Skeletal muscle cell (primary cell): ENCODE measurements at regions not wholly inside any gene's neighbourhood (a gene's known extent, or its start where the extent isn't known, plus 50 kb on each side); places are given as distances from the start of the nearest gene placed in this dataset.
"Not testable (repeated sequence)": the region's sequence is repeated elsewhere in the genome, so short reads cannot be mapped to it uniquely, and the experiment has no call there.

Experiments
- DNase-seq: peaks from one replicate; pipeline ENCODE4 v3.0.0-alpha.2; 2010; ENCODE audit warnings: low read depth
- H3K4me3 ChIP-seq: 2 replicates; pipeline ENCODE4 v1.5.1; 2011; ENCODE audit warnings: low read depth, mild to moderate bottlenecking, control low read depth, low read length, moderate library complexity

DNA sequence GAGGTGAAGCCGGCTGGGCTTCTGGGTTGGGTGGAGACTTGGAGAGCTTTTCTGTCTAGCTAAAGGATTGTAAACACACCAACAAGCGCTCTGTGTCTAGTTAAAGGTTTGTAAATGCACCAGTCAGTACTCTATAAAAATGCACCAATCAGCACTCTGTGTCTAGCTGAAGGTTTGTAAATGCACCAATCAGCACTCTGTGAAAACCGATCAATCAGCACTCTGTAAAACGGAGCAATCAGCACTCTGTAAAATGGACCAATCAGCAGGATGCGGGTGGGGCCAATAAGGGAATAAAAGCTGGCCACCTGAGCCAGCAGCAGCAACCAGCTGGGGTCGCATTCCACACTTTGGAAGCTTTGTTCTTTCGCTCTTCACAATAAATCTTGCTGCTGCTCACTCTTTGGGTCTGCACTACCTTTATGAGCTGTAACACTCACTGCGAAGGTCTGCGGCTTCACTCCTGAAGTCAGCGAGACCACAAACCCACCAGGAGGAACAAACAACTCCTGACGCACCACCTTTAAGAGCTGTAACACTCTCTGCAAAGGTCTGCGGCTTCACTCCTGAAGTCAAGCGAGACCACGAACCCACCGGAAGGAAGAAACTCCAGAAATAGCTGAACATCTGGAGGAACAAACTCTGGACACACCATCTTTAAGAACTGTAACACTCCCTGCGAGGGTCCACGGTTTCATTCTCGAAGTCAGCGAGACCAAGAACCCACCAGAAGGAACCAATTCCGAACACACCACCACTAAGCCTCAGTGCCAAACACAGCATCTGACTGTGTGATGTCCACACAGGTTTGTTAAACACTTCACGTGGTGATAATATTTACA, 378.2 kb upstream of the CCDC54 start:
- H3K4me3 ChIP-seq, DNase-seq: not testable (repeated sequence)

DNA sequence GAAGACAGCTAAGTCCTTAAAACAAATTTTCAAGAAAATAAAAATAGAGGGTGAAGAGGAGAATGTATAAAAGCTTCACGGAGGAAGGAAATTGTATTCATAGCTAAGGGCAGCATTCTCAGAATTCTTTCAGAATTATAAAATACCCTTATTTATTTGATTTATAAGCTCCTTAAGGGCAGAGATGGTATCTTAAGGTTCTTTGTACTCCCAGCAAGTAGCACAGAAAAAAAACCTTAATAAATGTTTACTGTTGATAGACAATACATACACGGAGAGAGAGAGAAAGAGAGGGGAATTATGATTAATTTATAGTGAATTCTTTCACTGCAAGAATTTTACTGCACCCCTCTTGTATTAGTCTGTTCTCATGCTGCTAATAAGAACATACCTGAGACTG, 375.6 kb upstream of the CCDC54 start:
- no peak for DNase-seq
- no peak overlapping the region for H3K4me3 ChIP-seq

DNA sequence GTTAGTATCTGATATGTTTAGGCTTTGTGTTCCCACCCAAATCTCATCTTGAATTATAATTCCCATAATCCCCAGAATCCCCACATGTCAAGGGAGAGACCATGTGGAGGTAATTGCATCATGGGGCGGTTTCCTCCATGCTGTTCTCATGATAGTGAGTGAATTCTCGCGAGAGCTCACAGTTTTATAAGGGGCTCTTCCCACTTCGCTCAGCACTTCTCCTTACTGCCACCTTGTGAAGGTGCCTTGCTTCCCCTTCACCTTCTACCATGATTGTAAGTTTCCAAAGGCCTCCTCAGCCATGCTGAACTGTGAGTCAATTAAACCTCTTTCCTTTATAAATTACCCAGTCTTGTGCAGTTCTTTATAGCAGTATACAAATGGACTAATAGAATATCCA, 371.9 kb upstream of the CCDC54 start:
- DNase-seq, H3K4me3 ChIP-seq: not testable (repeated sequence)

DNA sequence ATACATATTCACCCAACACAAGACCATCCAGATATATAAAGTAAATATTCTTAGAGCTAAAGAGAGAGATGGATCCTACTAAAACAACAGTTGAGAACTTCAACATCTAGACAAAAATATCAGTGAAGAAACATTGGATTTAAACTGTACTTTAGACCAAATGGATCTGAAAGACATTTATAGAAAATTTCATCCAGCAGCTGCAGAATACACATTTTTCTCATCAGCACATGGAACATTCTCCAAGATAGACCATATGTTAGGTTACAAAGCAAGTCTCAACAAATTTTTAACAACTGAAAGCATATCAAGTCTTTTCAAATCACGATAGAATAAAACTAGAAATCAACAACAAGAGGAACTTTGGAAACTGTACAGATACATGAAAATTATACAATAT, 369.0 kb upstream of the CCDC54 start:
- DNase-seq, result no peak

DNA sequence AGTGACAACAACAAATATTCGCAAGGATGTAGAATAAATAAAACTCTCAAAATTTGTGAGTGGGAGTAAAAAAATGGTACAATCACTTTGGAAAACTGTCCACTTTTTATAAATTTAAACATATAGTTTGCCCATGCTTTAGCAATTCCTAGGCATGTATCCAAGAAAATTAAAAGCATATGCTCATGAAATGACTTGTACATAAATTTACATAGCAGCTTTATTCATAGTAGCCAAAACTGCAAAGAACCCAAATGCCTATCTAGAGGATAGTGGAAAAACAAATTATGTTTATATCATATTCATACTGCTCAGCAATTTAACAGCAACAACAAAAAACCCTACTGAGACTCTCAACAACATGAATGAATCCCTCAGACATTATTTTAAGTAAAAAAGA, 363.6 kb upstream of the CCDC54 start:
- no peak overlapping the region for H3K4me3 ChIP-seq
- no peak for DNase-seq

More for the DNA sequence above, 369.0 kb upstream of the CCDC54 start:
- H3K4me3 ChIP-seq, result no peak overlapping the region

DNA sequence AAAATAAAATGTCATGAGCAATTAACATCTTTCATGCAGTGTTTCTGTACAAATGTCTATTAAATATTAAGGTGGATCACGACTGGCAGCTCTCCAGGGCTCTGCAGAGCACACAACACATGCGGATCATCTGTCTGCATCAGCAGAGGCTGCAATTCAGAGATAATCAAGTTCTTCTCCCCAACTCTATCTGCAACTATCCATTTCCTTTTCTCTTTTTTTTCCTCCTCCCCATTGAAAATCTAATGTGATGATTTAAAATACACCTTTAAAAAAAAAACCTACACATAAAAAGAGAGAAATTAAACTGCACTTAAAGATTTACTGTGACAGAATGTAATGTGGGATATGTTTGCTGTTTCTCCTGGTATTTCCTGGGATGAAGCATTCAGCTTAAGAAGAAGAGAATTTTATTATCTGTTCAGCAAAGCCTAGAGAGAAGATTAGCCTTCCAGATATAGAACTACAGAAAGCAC, 352.6 kb upstream of the CCDC54 start:
- H3K4me3 ChIP-seq, result no peak overlapping the region

DNA sequence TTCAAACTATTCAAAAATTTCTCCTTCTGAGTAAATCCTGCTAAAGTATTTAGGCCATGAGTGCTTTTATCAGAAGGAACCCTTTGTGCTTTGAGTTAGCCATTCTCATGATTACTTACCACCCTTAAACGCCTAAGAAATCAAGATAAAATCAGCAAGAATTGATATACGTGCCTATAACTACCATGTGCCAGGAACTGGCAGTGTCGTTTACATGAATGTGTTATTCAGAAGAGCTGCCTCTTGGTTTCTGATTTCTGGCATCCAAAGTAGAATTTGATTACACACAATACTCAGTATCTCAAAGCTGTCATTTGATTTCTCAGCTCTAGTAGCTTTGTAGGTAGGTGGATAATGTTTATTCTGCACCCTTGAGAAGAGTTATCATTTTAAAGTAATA, 351.3 kb upstream of the CCDC54 start:
- no peak overlapping the region for H3K4me3 ChIP-seq
- DNase-seq, result no peak

More for the DNA sequence above, 352.6 kb upstream of the CCDC54 start:
- DNase-seq, result no peak

DNA sequence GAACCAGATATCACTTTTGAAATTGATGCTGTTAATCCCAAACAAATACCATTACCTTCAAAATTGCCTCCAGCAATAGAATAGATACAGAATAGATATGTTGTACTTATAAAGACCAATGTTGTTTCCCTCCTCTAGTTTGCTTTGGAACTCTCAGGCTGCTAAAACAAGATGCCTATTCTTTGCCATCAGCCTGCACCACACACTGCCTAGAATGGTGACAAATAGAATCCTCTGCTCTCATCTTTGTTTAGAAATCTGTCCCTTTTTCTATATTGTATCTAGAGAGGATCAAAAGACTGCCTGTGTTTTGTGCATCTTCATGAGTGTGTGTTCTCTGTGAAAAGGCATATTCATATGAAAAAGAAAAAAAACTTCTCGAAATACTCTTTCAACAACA, 349.2 kb upstream of the CCDC54 start:
- no peak overlapping the region for H3K4me3 ChIP-seq
- no peak for DNase-seq

DNA sequence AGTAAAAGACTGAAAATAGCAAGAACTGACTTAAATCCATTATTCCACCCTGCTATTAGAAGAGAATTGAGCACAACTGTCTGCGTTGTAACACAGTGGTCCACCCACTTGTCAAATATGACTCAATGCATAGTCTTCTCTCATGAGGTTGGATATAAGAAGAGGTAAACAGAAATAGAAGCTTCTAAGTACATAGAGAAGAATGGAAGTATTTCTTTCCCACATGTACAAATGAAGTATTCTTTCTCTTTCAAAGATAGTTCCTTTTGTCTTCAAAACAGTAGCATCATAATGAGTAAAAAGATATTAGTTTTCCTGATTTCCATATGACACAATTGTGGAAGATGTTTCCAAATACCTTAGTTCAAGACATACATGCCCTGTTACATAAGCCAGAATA, 348.6 kb upstream of the CCDC54 start:
- DNase-seq, result no peak
- no peak overlapping the region for H3K4me3 ChIP-seq

DNA sequence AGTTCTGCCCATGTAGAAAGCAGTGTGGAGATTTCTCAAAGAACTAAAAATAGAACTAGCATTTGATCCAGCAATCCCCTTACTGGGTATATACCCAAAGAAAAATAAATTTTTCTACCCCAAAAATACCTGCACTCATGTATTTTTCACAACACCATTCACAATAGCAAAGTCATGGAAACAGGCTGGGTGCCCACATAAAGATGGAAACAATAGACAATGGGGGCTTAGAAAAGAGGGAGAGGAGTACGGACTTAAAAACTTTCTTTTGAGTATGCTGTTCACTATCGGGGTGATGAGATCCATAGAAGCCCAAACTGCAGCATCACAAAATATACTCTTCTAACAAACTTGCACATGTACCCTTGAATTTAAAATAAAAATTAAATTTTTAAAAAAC, 345.1 kb upstream of the CCDC54 start:
- no peak overlapping the region for H3K4me3 ChIP-seq
- DNase-seq, result no peak

DNA sequence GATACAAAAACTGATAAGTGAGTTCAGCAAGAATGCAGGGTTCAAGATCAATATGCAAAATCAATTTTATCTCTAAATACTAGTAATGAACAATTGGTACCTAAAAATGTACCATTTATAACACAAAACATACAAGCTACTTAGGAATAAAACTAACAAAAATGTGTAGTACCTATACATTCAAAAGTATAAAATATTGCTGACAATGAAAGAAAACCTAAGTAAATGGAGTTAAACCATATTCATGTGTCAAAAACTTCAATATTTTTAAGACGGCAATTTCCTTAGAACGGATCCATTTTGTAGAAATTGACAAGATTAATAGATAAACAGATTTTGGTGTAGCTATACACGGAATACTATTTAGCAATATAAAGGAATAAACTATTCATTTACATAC, 343.1 kb upstream of the CCDC54 start:
- no peak for DNase-seq
- H3K4me3 ChIP-seq, result no peak overlapping the region

DNA sequence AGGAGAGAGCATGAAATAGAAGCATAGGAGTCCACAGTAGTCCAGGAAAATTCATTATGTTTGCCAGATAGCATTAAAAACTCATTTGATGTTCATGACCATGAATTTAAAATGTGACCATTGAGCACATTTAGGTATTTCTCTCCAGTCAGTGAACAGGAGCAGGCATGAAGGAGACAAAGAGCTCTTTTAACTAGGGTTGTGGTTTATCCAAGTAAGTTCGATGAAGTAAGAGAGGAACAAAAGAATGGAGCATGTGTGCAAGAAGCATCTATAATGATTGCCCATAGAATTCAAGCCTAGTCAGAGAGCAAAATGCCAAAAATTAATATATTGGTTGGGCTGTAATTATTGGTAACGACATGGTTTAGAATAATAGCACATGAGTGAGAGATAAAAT, 342.1 kb upstream of the CCDC54 start:
- no peak for DNase-seq
- H3K4me3 ChIP-seq, result no peak overlapping the region

DNA sequence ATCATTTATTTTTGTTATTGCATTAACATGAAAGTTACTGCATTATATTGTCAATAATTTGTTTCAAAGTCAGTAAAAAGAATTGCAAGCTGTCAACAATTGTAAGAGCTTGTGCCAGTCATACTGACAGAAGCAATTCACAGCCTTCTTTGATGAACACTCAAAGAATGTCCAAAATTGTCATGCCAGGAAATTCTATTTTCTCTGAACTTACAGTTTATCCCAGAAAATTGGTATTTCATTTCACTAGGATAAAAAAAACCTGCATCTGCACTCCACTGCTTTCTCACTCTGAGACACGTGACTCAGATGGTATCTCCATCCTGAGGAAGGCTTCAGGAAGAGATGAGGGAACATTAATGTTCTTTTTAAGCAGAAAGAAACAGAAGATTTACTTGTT, 332.6 kb upstream of the CCDC54 start:
- no peak for DNase-seq
- no peak overlapping the region for H3K4me3 ChIP-seq

DNA sequence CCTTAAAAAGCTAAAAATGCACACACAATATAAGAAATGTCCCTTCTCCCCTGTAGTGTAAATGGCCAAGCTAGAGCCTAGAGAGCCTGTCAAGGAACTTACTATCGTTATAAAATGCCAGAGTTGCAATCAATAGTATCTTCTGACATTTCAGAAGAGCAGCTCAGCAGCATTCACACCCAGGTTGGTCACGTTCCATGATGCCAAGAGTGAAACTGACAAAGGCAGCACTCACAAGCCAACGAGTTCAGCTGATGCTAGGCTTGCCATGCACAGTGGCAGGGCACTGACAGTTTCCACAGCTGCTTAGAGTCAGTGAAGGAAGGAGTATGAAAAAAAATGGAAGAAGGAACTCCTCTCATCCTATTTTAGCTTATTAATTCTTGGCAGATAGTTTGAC, 331.4 kb upstream of the CCDC54 start:
- DNase-seq, result no peak
- H3K4me3 ChIP-seq, result no peak overlapping the region

DNA sequence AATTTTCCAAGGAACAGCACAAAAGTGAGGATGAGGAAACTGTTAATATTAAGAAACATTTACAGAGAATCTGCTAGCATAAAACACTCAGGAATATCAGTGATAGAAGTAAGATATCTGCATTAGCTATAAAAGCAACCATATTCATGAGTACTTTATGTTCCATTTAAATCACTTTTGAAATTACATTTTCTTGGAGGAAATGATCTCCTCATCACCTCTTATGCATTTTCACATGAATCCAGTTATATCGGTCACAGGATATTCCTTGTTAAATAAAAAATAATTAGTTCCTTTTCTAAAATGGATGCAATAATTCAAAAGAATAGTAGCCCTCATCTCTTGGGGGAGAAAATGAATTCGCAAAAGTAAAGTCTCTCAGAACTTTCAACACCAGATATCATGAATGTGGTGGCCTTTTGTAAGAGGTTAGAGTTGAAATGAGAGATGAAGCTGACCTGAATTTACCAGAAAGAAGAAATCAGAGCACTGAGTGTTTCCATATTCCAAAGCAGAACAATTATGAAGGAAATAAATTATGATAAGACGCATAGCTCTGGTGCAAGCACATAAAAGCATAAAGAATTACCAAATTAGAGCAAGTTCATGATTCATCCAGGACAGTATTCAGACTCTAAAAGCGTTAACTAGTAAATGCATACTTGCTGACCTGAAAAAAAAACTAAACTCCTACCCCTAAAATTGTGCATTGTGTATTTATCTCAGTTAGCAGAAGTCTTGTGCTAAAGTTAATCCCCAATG, 321.9 kb upstream of the CCDC54 start:
- no peak overlapping the region for H3K4me3 ChIP-seq
- DNase-seq, result no peak

DNA sequence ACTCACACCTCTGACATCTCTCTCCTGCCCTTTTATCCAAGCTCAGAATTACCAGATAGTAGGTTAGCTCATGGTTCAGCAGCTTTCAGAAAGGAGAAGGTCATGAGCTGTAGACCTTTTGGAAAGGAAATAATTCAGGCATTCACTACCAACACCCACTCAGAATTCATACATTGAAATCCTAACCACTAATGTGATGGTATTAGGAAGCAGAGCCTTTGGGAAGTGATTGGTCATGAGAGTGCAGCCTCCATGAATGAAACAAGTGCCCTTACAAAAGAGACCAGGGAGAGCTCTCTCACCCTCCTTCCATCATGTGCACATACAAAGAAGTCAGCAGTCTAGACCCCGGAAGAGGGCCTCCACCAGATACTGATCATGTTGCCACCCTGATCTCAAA, 315.8 kb upstream of the CCDC54 start:
- DNase-seq, result no peak
- no peak overlapping the region for H3K4me3 ChIP-seq

DNA sequence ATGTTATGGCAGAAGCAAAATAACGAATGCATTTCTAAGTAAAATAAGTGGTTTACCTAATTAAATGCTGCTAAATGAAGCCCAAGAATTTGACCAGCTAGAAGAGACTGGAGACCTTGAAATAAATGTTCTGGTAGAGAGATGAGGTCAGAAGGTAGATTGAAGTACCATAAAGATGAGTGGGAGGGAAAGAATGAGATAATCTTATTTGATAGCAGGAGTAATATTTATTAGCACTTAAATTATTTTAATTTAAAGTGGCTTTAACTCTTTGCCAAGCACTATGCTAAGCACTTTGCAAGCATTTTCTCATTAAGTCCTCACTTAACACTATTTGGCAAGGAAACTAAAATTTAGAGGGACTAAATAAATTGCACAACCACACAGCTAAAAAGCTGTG, 314.9 kb upstream of the CCDC54 start:
- H3K4me3 ChIP-seq, result no peak overlapping the region
- no peak for DNase-seq

DNA sequence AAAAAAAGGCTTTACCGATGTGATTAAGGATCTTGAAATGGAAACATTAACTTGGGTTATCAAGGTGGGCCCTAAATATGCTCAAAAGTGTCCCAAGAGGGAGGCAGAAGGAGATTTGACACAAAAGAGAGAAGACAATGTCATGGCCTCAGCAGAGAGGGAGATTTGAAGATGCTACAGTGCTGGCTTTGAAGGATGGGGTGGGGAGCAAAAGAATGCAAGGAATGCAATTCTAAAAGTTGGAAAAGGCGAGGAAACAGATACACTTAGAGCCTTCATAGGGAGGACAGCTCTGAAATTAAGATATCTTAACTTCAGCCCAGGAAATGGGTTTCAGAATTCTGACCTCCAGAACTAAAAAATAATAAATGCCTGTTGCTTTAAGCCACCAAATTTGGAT, 314.5 kb upstream of the CCDC54 start:
- no peak overlapping the region for H3K4me3 ChIP-seq
- no peak for DNase-seq

DNA sequence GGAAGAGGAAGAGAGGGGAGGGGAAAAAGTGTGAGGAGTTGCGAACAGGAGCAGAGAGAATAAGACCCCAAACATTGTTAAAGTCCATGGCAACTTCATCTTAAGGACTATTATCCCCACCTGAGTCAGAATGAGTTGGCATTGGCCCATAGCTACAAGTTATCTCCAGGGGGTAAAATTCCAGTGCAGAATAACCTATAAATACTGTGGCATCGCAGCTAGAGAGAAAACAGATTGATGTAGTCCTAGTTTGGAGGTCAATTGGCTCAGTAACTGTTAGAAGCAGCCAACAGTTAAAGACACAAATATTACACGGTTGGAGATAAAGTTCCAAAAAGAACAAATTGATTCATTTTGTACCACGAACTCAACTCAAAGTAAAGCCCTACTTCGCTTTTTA, 313.9 kb upstream of the CCDC54 start:
- no peak for DNase-seq
- H3K4me3 ChIP-seq, result no peak overlapping the region

DNA sequence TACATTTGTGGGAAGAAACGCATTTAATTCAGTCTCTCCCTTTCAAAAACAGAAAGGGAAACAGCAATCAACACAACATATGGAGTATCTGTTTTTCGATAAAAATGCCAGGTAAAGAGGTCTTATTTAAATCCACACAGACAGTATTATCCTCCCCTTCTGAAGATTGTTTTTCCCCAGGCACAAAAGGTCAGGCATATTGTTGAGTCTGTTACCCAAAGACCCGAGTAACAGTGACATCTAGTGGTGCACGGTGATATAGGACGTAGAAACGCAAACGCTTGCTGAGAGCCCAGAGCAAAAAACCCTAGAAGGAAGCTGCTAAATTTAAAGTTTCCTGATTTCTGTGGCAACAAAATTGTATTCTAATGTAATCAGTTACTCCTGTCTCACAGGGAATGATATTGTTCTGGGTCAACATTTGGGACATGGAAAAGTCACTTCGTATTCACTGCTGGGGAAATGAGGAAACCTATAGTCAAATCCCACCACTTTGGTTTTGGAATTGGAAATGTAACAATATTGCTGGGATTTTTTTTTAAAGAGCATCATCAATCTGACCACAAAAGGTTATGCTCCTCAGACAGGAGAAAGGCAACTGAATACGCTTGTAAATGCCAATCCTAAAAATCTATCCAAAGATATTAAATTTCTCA, 312.7 kb upstream of the CCDC54 start:
- no peak overlapping the region for H3K4me3 ChIP-seq
- DNase-seq, result peak; percentile 54
